ENCODE measurements at regions not wholly inside any gene's neighbourhood (a gene's known extent, or its start where the extent isn't known, plus 50 kb on each side); places are given as distances from the start of the nearest gene placed in this dataset.
"Not testable (repeated sequence)": the region's sequence is repeated elsewhere in the genome, so short reads cannot be mapped to it uniquely, and the experiment has no call there.

GRCh38 chr1:190762325-190762724 lies 284.7 kb upstream of the BRINP3 start:
- DNase-seq (no peak), ATAC-seq (ENCODE audit: poor library complexity) (no peak)
- intact Hi-C loops (cut with DNase I) = no loop called here

GRCh38 chr1:190792873-190793272 lies 315.2 kb upstream of the BRINP3 start:
- no peak for ATAC-seq (ENCODE audit: poor library complexity)
- intact Hi-C loops (cut with DNase I) = no loop called here
- no peak for DNase-seq

GRCh38 chr1:190807629-190808028 lies 330.0 kb upstream of the BRINP3 start:
- DNase-seq = no peak
- intact Hi-C loops (cut with DNase I) = no loop called here
- no peak for ATAC-seq (ENCODE audit: poor library complexity)

GRCh38 chr1:190808035-190808434 lies 330.4 kb upstream of the BRINP3 start:
- intact Hi-C loops (cut with DNase I) = no loop called here
- no peak for DNase-seq
- ATAC-seq (ENCODE audit: poor library complexity) = no peak

GRCh38 chr1:190809312-190809711 lies 331.6 kb upstream of the BRINP3 start:
- no peak for DNase-seq
- intact Hi-C loops (cut with DNase I) = no loop called here
- no peak for ATAC-seq (ENCODE audit: poor library complexity)

GRCh38 chr1:190812996-190813395 lies 335.3 kb upstream of the BRINP3 start:
- ATAC-seq (ENCODE audit: poor library complexity) = no peak
- intact Hi-C loops (cut with DNase I) = no loop called here

GRCh38 chr1:190832511-190832910 lies 354.8 kb upstream of the BRINP3 start:
- intact Hi-C loops (cut with DNase I) = no loop called here
- no peak for ATAC-seq (ENCODE audit: poor library complexity)
- no peak for DNase-seq

More at GRCh38 chr1:190812996-190813395, 335.3 kb upstream of the BRINP3 start:
- no peak for DNase-seq

- DNase-seq = no peak
- intact Hi-C loops (cut with DNase I) = no loop called here
- no peak for ATAC-seq (ENCODE audit: poor library complexity)
Observed at GRCh38 chr1:190835658-190836057, 358.0 kb upstream of the BRINP3 start.

- intact Hi-C loops (cut with DNase I); ATAC-seq (ENCODE audit: poor library complexity): not testable (repeated sequence)
Observed at GRCh38 chr1:190837200-190837599, 359.5 kb upstream of the BRINP3 start.

GRCh38 chr1:190837888-190838287 lies 360.2 kb upstream of the BRINP3 start:
- no peak for ATAC-seq (ENCODE audit: poor library complexity)
- no peak for DNase-seq
- intact Hi-C loops (cut with DNase I) = no loop called here

More at GRCh38 chr1:190837200-190837599, 359.5 kb upstream of the BRINP3 start:
- DNase-seq = peak; percentile 37

GRCh38 chr1:190847166-190847565 lies 369.5 kb upstream of the BRINP3 start:
- ATAC-seq (ENCODE audit: poor library complexity) = no peak
- DNase-seq = no peak
- intact Hi-C loops (cut with DNase I) = no loop called here

GRCh38 chr1:190849346-190849745 lies 371.7 kb upstream of the BRINP3 start:
- DNase-seq (no peak), ATAC-seq (ENCODE audit: poor library complexity) (no peak)
- intact Hi-C loops (cut with DNase I) = no loop called here

- no peak for DNase-seq
- ATAC-seq (ENCODE audit: poor library complexity) = no peak
- intact Hi-C loops (cut with DNase I) = no loop called here
Observed at GRCh38 chr1:190852611-190853010, 374.9 kb upstream of the BRINP3 start.

GRCh38 chr1:190858140-190858539 lies 380.5 kb upstream of the BRINP3 start:
- intact Hi-C loops (cut with DNase I) = no loop called here

GRCh38 chr1:190864013-190864641 lies 386.5 kb upstream of the BRINP3 start:
- ATAC-seq (ENCODE audit: poor library complexity) (no peak), DNase-seq (no peak)
- intact Hi-C loops (cut with DNase I) = no loop called here

More at GRCh38 chr1:190858140-190858539, 380.5 kb upstream of the BRINP3 start:
- no peak for ATAC-seq (ENCODE audit: poor library complexity)
- DNase-seq = no peak

- DNase-seq (no peak), ATAC-seq (ENCODE audit: poor library complexity) (no peak)
- intact Hi-C loops (cut with DNase I) = no loop called here
Observed at GRCh38 chr1:190880352-190880751, 402.7 kb upstream of the BRINP3 start.

- intact Hi-C loops (cut with DNase I) = no loop called here
- no peak for DNase-seq
Observed at GRCh38 chr1:190881064-190881463, 403.4 kb upstream of the BRINP3 start.

GRCh38 chr1:190897233-190897632 lies 419.6 kb upstream of the BRINP3 start:
- intact Hi-C loops (cut with DNase I) = no loop called here
- ATAC-seq (ENCODE audit: poor library complexity) = no peak
- no peak for DNase-seq

More at GRCh38 chr1:190881064-190881463, 403.4 kb upstream of the BRINP3 start:
- ATAC-seq (ENCODE audit: poor library complexity) = no peak

- intact Hi-C loops (cut with DNase I) = no loop called here
- no peak for DNase-seq
- ATAC-seq (ENCODE audit: poor library complexity) = no peak
Observed at GRCh38 chr1:190904091-190904695, 426.5 kb upstream of the BRINP3 start.

- intact Hi-C loops (cut with DNase I) = no loop called here
- no peak for ATAC-seq (ENCODE audit: poor library complexity)
- DNase-seq = no peak
Observed at GRCh38 chr1:190906206-190906725, 428.6 kb upstream of the BRINP3 start.

Data from Right ventricle myocardium superior (tissue), 1 donor.